NCI-H345 (cell line): ENCODE measurements at regions not wholly inside any gene's neighbourhood (a gene's known extent, or its start where the extent isn't known, plus 50 kb on each side); places are given as distances from the start of the nearest gene placed in this dataset.
"Not testable (repeated sequence)": the region's sequence is repeated elsewhere in the genome, so short reads cannot be mapped to it uniquely, and the experiment has no call there.

Source experiments
- DNase-seq: peaks from one replicate; lab custom pipeline; 2025; lab: John Stamatoyannopoulos, UW

DNA sequence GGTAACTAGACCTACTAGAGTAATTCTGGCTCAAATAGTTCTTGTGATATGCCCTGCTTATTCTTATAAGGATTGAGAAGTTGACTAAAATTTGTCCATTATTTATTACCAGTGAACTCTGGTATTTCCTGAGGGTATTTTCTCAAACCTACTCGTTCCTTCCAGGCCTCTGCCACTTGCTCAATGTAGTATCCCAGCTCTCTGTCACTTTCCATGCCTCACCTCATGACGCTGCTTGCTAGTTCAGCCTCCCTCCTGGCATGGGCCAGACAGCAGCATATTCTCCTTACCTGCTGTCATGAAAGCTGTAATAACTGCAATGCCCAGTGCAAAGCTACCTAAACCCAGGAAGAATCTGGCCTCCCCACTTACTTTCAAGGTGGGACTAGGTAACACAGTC, 602.9 kb upstream of the ADAMTS5 start:
- DNase-seq = no peak

DNA sequence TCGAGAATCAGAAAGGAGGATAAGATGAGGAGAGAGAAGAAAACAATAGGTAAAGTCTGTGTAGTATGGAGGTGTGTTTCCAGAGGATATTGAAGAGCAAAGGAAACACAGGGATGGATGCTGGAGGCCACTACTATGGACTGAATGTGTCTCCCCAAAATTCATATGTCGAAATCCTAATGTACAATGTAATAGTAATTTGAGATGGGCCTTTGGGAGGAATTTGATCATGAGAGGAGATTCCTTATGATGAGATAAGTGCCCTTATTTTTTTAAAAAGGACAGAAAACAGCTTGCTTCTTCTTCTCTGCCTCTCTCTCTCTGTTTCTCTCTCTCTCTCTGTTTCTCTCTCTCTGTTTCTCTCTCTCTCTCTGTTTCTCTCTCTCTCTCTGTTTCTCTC, 602.2 kb upstream of the ADAMTS5 start:
- DNase-seq = no peak

DNA sequence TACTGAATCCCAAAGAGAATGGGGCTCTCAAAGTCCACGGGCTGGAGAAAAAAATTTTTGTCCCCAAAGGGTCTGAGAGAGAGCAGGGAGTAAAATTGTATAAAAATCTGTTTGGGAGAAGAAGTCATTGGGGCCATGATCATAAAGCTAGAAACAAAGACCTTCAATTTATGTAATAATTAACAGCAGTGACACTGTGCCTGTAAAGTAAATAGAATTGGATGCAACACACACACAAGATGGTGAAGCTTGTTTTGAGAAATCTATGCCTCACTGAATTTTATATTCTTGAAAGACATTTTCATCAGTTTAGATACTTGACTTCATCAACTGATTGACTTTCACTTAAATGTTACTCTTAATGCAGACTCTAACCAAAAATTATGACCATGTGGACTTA, 600.5 kb upstream of the ADAMTS5 start:
- no peak for DNase-seq

DNA sequence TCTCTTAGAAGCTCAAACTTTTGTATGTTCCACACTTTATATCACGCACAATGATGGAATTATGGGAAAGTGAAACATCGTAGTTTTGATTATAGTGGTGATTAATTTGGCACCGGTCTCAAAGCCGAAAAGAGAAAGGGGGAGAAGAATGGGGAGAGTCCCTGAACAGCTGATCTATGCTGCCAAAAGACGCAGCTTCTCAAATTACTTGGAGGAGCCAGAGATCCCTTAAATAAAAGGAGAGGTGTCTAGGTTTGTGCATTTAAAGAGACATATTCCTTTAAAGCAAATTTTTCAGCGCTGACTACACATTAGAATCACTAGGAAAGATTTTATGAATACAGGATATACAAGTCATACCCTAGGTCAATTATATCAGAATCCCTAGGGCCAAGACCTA, 599.6 kb upstream of the ADAMTS5 start:
- DNase-seq = no peak

GRCh38 chr21:27565364-27565763, 598.5 kb upstream of the ADAMTS5 start:
- no peak for DNase-seq

DNA sequence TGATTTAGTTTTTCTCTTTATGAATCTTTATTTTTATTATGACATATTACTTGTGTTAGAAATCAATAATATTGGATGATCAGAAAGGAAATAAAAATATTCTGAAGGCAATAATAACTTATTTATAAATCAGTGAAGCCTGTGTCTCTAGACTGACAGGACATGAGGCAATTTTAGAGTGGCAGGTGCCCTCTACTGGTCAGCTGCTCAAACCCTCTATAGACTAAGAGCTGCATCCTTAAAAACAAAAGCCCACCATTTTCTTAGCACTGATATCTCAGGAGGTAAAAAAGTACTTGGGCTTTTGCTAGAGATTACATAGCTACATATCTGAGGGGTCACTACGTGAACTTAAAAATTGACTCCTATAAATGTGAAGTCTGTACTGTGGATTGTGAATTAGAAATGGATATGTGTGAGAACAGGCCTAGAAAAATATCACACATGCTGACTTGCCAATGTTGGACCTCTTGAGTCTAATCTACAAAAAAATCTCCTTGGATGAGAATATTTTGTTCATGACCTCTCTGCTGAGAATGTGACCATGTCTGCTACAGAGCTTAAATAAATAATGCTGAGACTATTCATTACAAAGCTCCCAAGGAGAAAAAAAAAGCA, 597.9 kb upstream of the ADAMTS5 start:
- DNase-seq = no peak

DNA sequence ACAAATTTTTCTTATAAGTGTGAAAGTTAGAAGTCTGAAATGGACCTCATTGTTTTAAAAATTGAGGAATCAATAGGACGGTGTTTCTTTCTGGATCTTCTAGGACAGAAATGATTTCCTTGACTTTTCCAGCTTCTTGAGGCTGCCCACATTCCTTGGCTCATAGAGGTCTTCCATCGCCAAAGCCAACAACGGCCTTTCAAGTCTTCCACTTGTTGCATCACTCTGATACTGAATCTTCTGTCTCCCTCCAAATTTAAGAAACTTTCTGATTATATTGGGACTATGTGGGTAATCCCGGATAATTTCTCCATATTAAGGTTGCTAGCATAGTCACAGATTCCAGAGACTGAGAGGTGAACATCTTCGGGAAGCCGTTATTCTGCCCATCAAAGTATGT, 595.4 kb upstream of the ADAMTS5 start:
- DNase-seq = no peak

DNA sequence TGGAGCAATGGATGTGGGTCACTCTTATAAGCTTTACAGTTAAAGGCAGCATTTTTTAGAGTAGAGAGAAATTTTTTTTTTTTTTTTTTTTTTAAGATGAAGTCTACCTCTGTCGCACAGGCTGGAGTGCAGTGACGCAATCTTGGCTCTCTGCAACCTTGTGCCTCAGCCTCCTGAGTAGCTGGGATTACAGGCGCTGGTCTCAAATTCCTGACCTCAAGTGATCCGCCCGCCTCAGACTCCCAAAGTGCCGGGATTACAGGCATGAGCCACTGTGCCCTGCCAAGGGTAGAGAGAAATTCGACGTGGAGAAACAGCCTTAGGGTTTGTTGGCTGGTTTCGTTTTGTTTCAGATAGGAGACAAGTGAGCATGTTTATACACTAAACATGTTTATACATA, 594.2 kb upstream of the ADAMTS5 start:
- DNase-seq = no peak

- no peak for DNase-seq
Measured at GRCh38 chr21:27557356-27557755, 590.5 kb upstream of the ADAMTS5 start.

- DNase-seq = no peak
Measured at GRCh38 chr21:27555996-27556395, 589.1 kb upstream of the ADAMTS5 start.

- DNase-seq = no peak
Measured at GRCh38 chr21:27550287-27550686, 583.4 kb upstream of the ADAMTS5 start.

GRCh38 chr21:27548486-27548885, 581.6 kb upstream of the ADAMTS5 start:
- no peak for DNase-seq

DNA sequence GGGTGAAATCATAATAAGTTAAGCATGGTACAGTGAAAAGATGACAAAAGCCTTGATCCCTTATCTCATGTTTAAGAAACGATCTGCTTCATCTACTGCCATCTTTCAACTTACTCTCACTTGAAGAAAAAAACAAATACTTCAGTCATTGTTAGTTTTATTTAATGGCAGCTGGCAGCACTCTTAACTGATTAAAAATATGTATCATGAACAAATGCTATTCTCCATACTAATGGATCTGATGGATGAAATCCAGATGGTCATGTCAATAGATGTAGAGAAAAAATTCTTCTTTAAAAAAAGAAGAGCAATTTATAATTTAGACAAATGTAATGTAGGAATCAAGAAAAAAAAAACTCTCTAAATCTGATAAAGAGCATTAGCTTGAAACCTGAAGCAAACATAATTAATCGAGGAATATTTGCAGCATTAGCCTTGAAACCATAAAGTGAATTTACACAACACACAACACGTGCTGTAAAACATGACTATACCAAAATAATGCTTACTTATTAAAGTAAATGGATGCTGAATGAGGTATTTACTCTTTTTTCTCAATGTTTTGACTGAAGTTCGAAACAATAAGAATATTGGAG, 579.0 kb upstream of the ADAMTS5 start:
- DNase-seq = no peak

DNA sequence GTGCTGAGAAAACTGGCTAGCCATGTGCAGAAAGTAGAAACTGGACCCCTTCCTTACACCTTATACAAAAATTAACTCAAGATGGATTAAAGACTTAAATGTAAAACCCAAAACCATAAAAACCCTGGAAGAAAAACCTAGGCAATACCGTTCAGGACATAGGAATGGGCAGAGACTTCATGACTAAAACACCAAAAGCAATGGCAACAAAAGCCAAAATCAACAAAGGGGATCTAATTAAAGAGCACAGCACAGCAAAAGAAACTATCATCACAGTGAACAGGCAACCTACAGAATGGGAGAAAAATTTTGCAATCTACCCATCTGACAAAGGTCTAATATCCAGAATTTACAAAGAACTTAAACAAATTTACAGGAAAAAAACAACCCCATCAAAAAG, 575.2 kb upstream of the ADAMTS5 start:
- DNase-seq = not testable (repeated sequence)

- no peak for DNase-seq
Measured at GRCh38 chr21:27536319-27536718, 569.4 kb upstream of the ADAMTS5 start.

DNA sequence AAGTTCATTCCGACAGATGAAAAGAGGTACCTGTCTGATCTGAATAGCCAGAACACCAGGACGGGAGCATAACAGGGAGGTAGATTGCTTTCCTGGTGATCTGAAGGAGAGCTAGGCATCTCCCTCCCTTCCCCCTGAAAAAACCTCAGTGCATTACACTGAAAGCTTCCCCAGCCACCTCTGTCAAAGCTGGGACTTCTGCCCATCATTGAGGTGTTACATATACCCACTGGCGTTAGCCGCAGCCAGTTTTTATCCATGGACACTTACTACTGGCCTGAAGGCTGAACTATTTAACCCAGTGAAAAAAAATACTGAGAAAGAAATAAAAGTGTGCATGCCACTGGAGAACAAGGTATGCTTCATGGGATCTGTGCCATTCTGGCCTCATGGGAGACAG, 568.3 kb upstream of the ADAMTS5 start:
- no peak for DNase-seq

- no peak for DNase-seq
Measured at GRCh38 chr21:27534206-27534605, 567.3 kb upstream of the ADAMTS5 start.

DNA sequence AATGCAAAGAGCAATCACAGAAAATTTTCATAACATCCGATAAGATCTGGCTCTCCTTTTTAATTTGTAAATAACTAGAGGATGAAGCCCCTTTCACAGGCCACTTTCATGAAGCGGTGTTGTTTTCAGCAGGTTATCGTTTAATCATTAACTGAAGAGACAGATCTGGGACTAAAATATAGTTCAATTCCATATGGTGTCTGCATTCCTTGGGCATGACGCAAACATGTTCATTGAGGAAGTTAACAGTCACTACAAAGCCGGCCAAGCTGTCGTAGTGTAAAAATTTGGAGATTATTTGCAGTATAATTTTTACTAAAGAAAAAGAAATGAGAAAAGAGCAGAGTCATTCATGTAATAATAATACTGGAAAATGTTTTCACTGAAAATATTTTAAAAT, 565.2 kb upstream of the ADAMTS5 start:
- no peak for DNase-seq

DNA sequence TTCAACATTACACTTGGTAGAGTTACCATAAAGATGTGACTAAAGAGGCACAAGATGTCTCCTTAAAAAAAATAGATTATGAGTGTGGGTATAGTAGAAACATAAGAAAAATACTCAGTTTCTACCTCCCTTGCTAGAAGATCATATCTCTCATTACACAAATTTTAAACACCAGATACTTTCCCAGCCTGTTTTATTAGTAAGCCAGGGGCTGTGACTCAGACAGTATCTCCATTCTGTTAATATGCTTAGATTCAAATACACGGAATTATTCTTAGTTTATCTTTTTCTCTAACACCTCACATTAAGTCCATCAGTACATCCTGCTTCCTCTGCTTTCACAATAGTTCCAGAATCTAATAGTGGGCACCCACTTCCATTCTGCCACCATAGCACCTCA, 561.8 kb upstream of the ADAMTS5 start:
- no peak for DNase-seq

- DNase-seq = no peak
Measured at GRCh38 chr21:27526451-27526850, 559.6 kb upstream of the ADAMTS5 start.

DNA sequence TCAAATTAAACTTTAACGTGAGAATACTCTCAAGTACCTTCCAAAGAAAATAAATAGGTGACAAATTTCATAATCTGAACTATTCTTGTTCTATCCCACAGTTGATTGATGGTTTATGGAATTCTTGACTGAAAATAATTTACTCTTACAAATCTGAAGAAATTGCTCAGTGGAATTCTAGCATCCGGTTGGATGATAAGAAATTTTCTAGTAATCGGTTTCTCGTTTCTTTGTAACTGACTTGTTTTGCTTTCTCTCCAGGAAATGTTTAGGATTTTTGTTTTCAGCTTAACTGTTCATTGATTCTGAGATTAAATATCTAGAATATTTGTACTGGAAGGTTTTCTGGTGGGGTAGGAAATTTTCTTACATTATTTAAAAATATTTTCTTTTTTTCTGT, 558.9 kb upstream of the ADAMTS5 start:
- DNase-seq = no peak

- no peak for DNase-seq
Measured at GRCh38 chr21:27519361-27519760, 552.5 kb upstream of the ADAMTS5 start.

GRCh38 chr21:27517177-27517576, 550.3 kb upstream of the ADAMTS5 start:
- not testable (repeated sequence) for DNase-seq

DNA sequence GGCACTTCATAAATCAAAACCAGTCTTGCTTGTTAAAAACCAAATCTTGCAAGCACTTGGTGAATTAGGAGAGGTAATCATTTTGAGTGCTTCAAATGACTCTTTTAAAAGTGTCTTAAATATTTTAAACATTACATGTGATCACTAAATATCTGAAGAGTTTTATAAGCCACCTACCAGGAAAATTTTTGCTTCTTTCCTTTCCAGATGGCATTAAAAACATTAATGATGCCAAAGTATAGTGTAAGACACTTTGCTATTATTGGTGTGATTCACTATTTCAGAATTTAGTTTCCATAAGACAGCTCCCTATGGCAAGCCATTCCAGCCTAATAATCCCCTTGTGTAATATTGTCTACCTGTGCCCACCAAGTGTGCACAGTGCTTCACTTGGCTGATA, 548.8 kb upstream of the ADAMTS5 start:
- DNase-seq = no peak
